A549 (cell line): ENCODE measurements at regions not wholly inside any gene's neighbourhood (a gene's known extent, or its start where the extent isn't known, plus 50 kb on each side); places are given as distances from the start of the nearest gene placed in this dataset.

Experiments used
- CHD2 ChIP-seq: fragments of 150-350 bp; IDR thresholded peaks from 2 replicates; pipeline ENCODE4 v1.6.1; 2014; ENCODE audit warnings: low read length; ENCODE audit not compliant: partially characterized antibody
- CTCF ChIP-seq: fragments of >200 bp; sonication (Bioruptor Twin); formaldehyde crosslinking; IDR thresholded peaks from 3 replicates; pipeline ENCODE4 v1.5.1; 2016
- ESRRA ChIP-seq: fragments of 150-350 bp; IDR thresholded peaks from 2 replicates; pipeline ENCODE4 v1.6.1; 2014; ENCODE audit warnings: mild to moderate bottlenecking, low read length, borderline replicate concordance
- HMGXB4 ChIP-seq: fragments of 250-450 bp; sonication (Bioruptor Pico); IDR thresholded peaks from 2 replicates; pipeline ENCODE4 v1.5.0; 2021; ENCODE audit warnings: mild to moderate bottlenecking, moderate library complexity, borderline replicate concordance
- MAZ ChIP-seq: fragments of 150-350 bp; IDR thresholded peaks from 2 replicates; pipeline ENCODE4 v1.6.1; 2014; ENCODE audit warnings: antibody characterized with exemption, low read depth, low read length, borderline replicate concordance
- NPAS2 ChIP-seq: fragments of 250-450 bp; sonication (Bioruptor Pico); IDR thresholded peaks from 2 replicates; pipeline ENCODE4 v1.8.0; 2022; ENCODE audit warnings: mild to moderate bottlenecking, moderate library complexity, borderline replicate concordance
- RCOR1 ChIP-seq: fragments of 150-350 bp; IDR thresholded peaks from 2 replicates; pipeline ENCODE4 v1.6.1; 2014; ENCODE audit warnings: antibody characterized with exemption, low read length, low read depth
- SREBF2 ChIP-seq: fragments of 450-650 bp; IDR thresholded peaks from 2 replicates; pipeline ENCODE4 v1.6.1; 2014; ENCODE audit warnings: mild to moderate bottlenecking, moderate library complexity
- USF2 ChIP-seq: fragments of 450-650 bp; IDR thresholded peaks from 2 replicates; pipeline ENCODE4 v1.6.1; 2014; ENCODE audit warnings: antibody characterized with exemption

GRCh38 chr13:106691341-106691740, 123.4 kb upstream of the ARGLU1 start:
- TF ChIP-seq CTCF, result no peak
- no peak for TF ChIP-seq NPAS2 (CRISPR knock-in tag)
- no peak for TF ChIP-seq HMGXB4
- no peak for TF ChIP-seq SREBF2
- no peak for TF ChIP-seq RCOR1
- no peak for TF ChIP-seq ESRRA
- no peak for TF ChIP-seq USF2
- no peak for TF ChIP-seq MAZ
- no peak for TF ChIP-seq CHD2
